NCI-H2029 (cell line): ENCODE measurements at regions not wholly inside any gene's neighbourhood (a gene's known extent, or its start where the extent isn't known, plus 50 kb on each side); places are given as distances from the start of the nearest gene placed in this dataset.

ENCODE experiments used
- DNase-seq: peaks from one replicate; lab custom pipeline; 2025; lab: John Stamatoyannopoulos, UW

- DNase-seq = peak; percentile 53
These were observed 460.7 kb downstream of the MTX2 start for GRCh38 chr2:176729706-176730569.

GRCh38 chr2:176732780-176733179 lies 463.5 kb downstream of the MTX2 start:
- no peak for DNase-seq

- no peak for DNase-seq
These were observed 464.6 kb downstream of the MTX2 start for GRCh38 chr2:176733698-176734430.

GRCh38 chr2:176734868-176735267 lies 465.6 kb downstream of the MTX2 start:
- no peak for DNase-seq

GRCh38 chr2:176742271-176742670 lies 470.3 kb upstream of the HNRNPA3 start:
- DNase-seq = no peak

GRCh38 chr2:176743671-176744070 lies 468.9 kb upstream of the HNRNPA3 start:
- DNase-seq = no peak

- no peak for DNase-seq
These were observed 468.4 kb upstream of the HNRNPA3 start for GRCh38 chr2:176744146-176744545.

GRCh38 chr2:176745543-176746200 lies 466.9 kb upstream of the HNRNPA3 start:
- DNase-seq = no peak

- no peak for DNase-seq
These were observed 466.2 kb upstream of the HNRNPA3 start for GRCh38 chr2:176746411-176746810.

GRCh38 chr2:176747506-176747905 lies 465.1 kb upstream of the HNRNPA3 start:
- DNase-seq = no peak

- no peak for DNase-seq
These were observed 464.7 kb upstream of the HNRNPA3 start for GRCh38 chr2:176747928-176748327.

- no peak for DNase-seq
These were observed 463.9 kb upstream of the HNRNPA3 start for GRCh38 chr2:176748662-176749061.

- no peak for DNase-seq
These were observed 461.0 kb upstream of the HNRNPA3 start for GRCh38 chr2:176751314-176752227.

- no peak for DNase-seq
These were observed 460.3 kb upstream of the HNRNPA3 start for GRCh38 chr2:176752295-176752694.

- no peak for DNase-seq
These were observed 459.4 kb upstream of the HNRNPA3 start for GRCh38 chr2:176753205-176753604.

GRCh38 chr2:176753752-176754474 lies 458.7 kb upstream of the HNRNPA3 start:
- no peak for DNase-seq

- DNase-seq = no peak
These were observed 457.0 kb upstream of the HNRNPA3 start for GRCh38 chr2:176755537-176756135.

- DNase-seq = no peak
These were observed 454.2 kb upstream of the HNRNPA3 start for GRCh38 chr2:176758426-176758825.

GRCh38 chr2:176760439-176760838 lies 452.2 kb upstream of the HNRNPA3 start:
- no peak for DNase-seq

GRCh38 chr2:176763130-176763529 lies 449.5 kb upstream of the HNRNPA3 start:
- no peak for DNase-seq
